GM21381 (cell line): ENCODE measurements at regions not wholly inside any gene's neighbourhood (a gene's known extent, or its start where the extent isn't known, plus 50 kb on each side); places are given as distances from the start of the nearest gene placed in this dataset.

ENCODE experiments used
- ATAC-seq: cut with Tn5 transposase; IDR thresholded peaks from one replicate; pipeline ENCODE4 v1.9.1; 2021; ENCODE audit warnings: mild to moderate bottlenecking, moderate library complexity; ENCODE audit not compliant: unreplicated experiment

- no peak for ATAC-seq
These were observed 125.0 kb upstream of the TBL1X start for GRCh38 chrX:9339603-9340491.

GRCh38 chrX:9340598-9341290 lies 124.1 kb upstream of the TBL1X start:
- peak; percentile 48 for ATAC-seq

- peak; percentile 67 for ATAC-seq
These were observed 123.3 kb upstream of the TBL1X start for GRCh38 chrX:9341291-9342201.

GRCh38 chrX:9342561-9343051 lies 122.3 kb upstream of the TBL1X start:
- ATAC-seq: no peak

- no peak for ATAC-seq
These were observed 120.9 kb upstream of the TBL1X start for GRCh38 chrX:9343971-9344370.

- no peak for ATAC-seq
These were observed 118.9 kb upstream of the TBL1X start for GRCh38 chrX:9345957-9346356.

- no peak for ATAC-seq
These were observed 115.0 kb upstream of the TBL1X start for GRCh38 chrX:9349572-9350494.

GRCh38 chrX:9351126-9351525 lies 113.7 kb upstream of the TBL1X start:
- no peak for ATAC-seq

GRCh38 chrX:9352243-9352642 lies 112.6 kb upstream of the TBL1X start:
- ATAC-seq: peak; percentile 58

- ATAC-seq: peak; percentile 74
These were observed 112.0 kb upstream of the TBL1X start for GRCh38 chrX:9352694-9353411.

GRCh38 chrX:9354918-9355317 lies 109.9 kb upstream of the TBL1X start:
- no peak for ATAC-seq

GRCh38 chrX:9355739-9356138 lies 109.1 kb upstream of the TBL1X start:
- no peak for ATAC-seq

- ATAC-seq: no peak
These were observed 108.0 kb upstream of the TBL1X start for GRCh38 chrX:9356846-9357245.

GRCh38 chrX:9357518-9358114 lies 107.2 kb upstream of the TBL1X start:
- no peak for ATAC-seq

GRCh38 chrX:9362363-9362928 lies 102.4 kb upstream of the TBL1X start:
- no peak for ATAC-seq

- ATAC-seq: no peak
These were observed 97.4 kb upstream of the TBL1X start for GRCh38 chrX:9367421-9367820.

GRCh38 chrX:9368262-9368661 lies 96.6 kb upstream of the TBL1X start:
- no peak for ATAC-seq

- ATAC-seq: no peak
These were observed 95.0 kb upstream of the TBL1X start for GRCh38 chrX:9369802-9370291.
